WTC11 (cell line): ENCODE measurements at regions not wholly inside any gene's neighbourhood (a gene's known extent, or its start where the extent isn't known, plus 50 kb on each side); places are given as distances from the start of the nearest gene placed in this dataset.
A peak's percentile ranks its signal among the peaks of the same experiment; 100 is the strongest.

Experiments
- ATAC-seq: fragments of 200-7000 bp; cut with Tn5 transposase; 2 replicates; pipeline ENCODE4 v1.10.0; 2021; ENCODE audit warnings: mild to moderate bottlenecking, moderate library complexity
- CTCF ChIA-PET: fragments of 300-600 bp; sonication (Branson Sonifier 250); formaldehyde crosslinking; loops from one replicate; lab custom pipeline; 2021; ENCODE audit warnings: antibody characterized with exemption; lab: Charles Lee
- POLR2A ChIA-PET: fragments of 350-600 bp; sonication (Branson Sonifier 250); formaldehyde crosslinking; loops from one replicate; lab custom pipeline; 2021; ENCODE audit warnings: antibody characterized with exemption; lab: Charles Lee
- DNase-seq: peaks from one replicate; pipeline ENCODE4 v3.0.0; 2021; ENCODE audit warnings: low spot score
- H3K27ac Mint-ChIP-seq: 2 replicates; pipeline ENCODE4 v1.8.0; 2021; ENCODE audit warnings: mixed read lengths
- H3K27me3 Mint-ChIP-seq: 2 replicates; pipeline ENCODE4 v1.8.0; 2021; ENCODE audit warnings: low read depth, mild to moderate bottlenecking, moderate library complexity, mixed read lengths
- H3K36me3 Mint-ChIP-seq: 2 replicates; pipeline ENCODE4 v1.8.0; 2021; ENCODE audit warnings: mixed read lengths
- H3K4me1 Mint-ChIP-seq: 2 replicates; pipeline ENCODE4 v1.8.0; 2022; ENCODE audit warnings: mixed read lengths
- H3K4me3 Mint-ChIP-seq: 2 replicates; pipeline ENCODE4 v1.8.0; 2021; ENCODE audit warnings: mild to moderate bottlenecking, moderate library complexity, mixed read lengths
- H3K9me3 Mint-ChIP-seq: 2 replicates; pipeline ENCODE4 v1.8.0; 2021; ENCODE audit warnings: mixed read lengths
- AFF4 ChIP-seq: sonication (generic); formaldehyde crosslinking; IDR thresholded peaks from 2 replicates; pipeline ENCODE4 v1.8.1; 2023; ENCODE audit warnings: mild to moderate bottlenecking, missing genetic modification reagents, borderline replicate concordance
- ATF6 ChIP-seq: sonication (generic); formaldehyde crosslinking; IDR thresholded peaks from 2 replicates; pipeline ENCODE4 v1.8.1; 2023; ENCODE audit warnings: mild to moderate bottlenecking, missing genetic modification reagents
- E2F1 ChIP-seq: sonication (generic); formaldehyde crosslinking; IDR thresholded peaks from 2 replicates; pipeline ENCODE4 v1.8.0; 2022; ENCODE audit warnings: mild to moderate bottlenecking, missing genetic modification reagents
- ELF4 ChIP-seq: sonication (generic); formaldehyde crosslinking; IDR thresholded peaks from 2 replicates; pipeline ENCODE4 v1.8.1; 2022; ENCODE audit warnings: low read depth, mild to moderate bottlenecking, moderate library complexity, missing genetic modification reagents
- EMX1 ChIP-seq: fragments of 250-450 bp; sonication (Bioruptor Pico); IDR thresholded peaks from 2 replicates; pipeline ENCODE4 v1.8.0; 2021; ENCODE audit warnings: mild to moderate bottlenecking
- ESRRA ChIP-seq: sonication (generic); formaldehyde crosslinking; IDR thresholded peaks from 2 replicates; pipeline ENCODE4 v1.8.1; 2022; ENCODE audit warnings: mild to moderate bottlenecking, missing genetic modification reagents, borderline replicate concordance
- FOXK1 ChIP-seq: sonication (generic); formaldehyde crosslinking; IDR thresholded peaks from 2 replicates; pipeline ENCODE4 v1.8.0; 2022; ENCODE audit warnings: mild to moderate bottlenecking, moderate library complexity, missing genetic modification reagents
- GRHL2 ChIP-seq: fragments of 250-450 bp; sonication (Bioruptor Pico); IDR thresholded peaks from 2 replicates; pipeline ENCODE4 v1.8.0; 2022; ENCODE audit warnings: mild to moderate bottlenecking, moderate library complexity; ENCODE audit not compliant: insufficient replicate concordance, severe bottlenecking
- MAX ChIP-seq: sonication (generic); formaldehyde crosslinking; IDR thresholded peaks from 2 replicates; pipeline ENCODE4 v1.8.0; 2022; ENCODE audit warnings: mild to moderate bottlenecking, missing genetic modification reagents
- MXD4 ChIP-seq: fragments of 250-450 bp; sonication (Bioruptor Pico); IDR thresholded peaks from 2 replicates; pipeline ENCODE4 v1.8.0; 2021; ENCODE audit warnings: mild to moderate bottlenecking, moderate library complexity, borderline replicate concordance
- MYBL2 ChIP-seq: sonication (generic); formaldehyde crosslinking; IDR thresholded peaks from 2 replicates; pipeline ENCODE4 v1.8.1; 2023; ENCODE audit warnings: mild to moderate bottlenecking, moderate library complexity, missing genetic modification reagents
- NR3C1 ChIP-seq: sonication (generic); formaldehyde crosslinking; conservative IDR thresholded peaks from 2 replicates; pipeline ENCODE4 v1.8.1; 2023; ENCODE audit warnings: low read depth, mild to moderate bottlenecking, missing genetic modification reagents
- PRDM15 ChIP-seq: sonication (generic); formaldehyde crosslinking; IDR thresholded peaks from 2 replicates; pipeline ENCODE4 v1.8.0; 2022; ENCODE audit warnings: missing genetic modification reagents
- RORB ChIP-seq: fragments of 250-450 bp; sonication (Bioruptor Pico); IDR thresholded peaks from 2 replicates; pipeline ENCODE4 v1.9.0; 2021; ENCODE audit warnings: mild to moderate bottlenecking
- SOX15 ChIP-seq: fragments of 250-450 bp; sonication (Bioruptor Pico); IDR thresholded peaks from 2 replicates; pipeline ENCODE4 v1.9.0; 2021; ENCODE audit warnings: mild to moderate bottlenecking
- TP53 ChIP-seq: sonication (generic); formaldehyde crosslinking; IDR thresholded peaks from 2 replicates; pipeline ENCODE4 v1.8.1; 2023; ENCODE audit warnings: mild to moderate bottlenecking, missing genetic modification reagents
- ZNF121 ChIP-seq: sonication (generic); formaldehyde crosslinking; IDR thresholded peaks from 2 replicates; pipeline ENCODE4 v1.8.0; 2023; ENCODE audit warnings: missing genetic modification reagents
- ZNF396 ChIP-seq: fragments of 250-450 bp; sonication (Bioruptor Pico); IDR thresholded peaks from 2 replicates; pipeline ENCODE4 v1.8.0; 2021; ENCODE audit warnings: mild to moderate bottlenecking, moderate library complexity, borderline replicate concordance
- ZNF425 ChIP-seq: fragments of 250-450 bp; sonication (Bioruptor Pico); conservative IDR thresholded peaks from 2 replicates; pipeline ENCODE4 v1.9.0; 2021; ENCODE audit warnings: mild to moderate bottlenecking
- ZSCAN18 ChIP-seq: fragments of 250-450 bp; sonication (Bioruptor Pico); IDR thresholded peaks from 2 replicates; pipeline ENCODE4 v2.1.2; 2022; ENCODE audit warnings: mild to moderate bottlenecking, moderate library complexity

- TF ChIP-seq ZNF425 (CRISPR knock-in tag) (no peak), AFF4 (CRISPR knock-in tag) (no peak), ZNF396 (CRISPR knock-in tag) (no peak), GRHL2 (no peak), FOXK1 (CRISPR knock-in tag) (no peak), MAX (CRISPR knock-in tag) (no peak), MXD4 (CRISPR knock-in tag) (no peak), MYBL2 (CRISPR knock-in tag) (no peak)
Measured at GRCh38 chr7:33761449-33762080, 143.8 kb upstream of the BMPER start (continued).

GRCh38 chr7:33762151-33762910 is 143.0 kb upstream of the BMPER start:
- Mint-ChIP-seq H3K4me1 (peaks cover 23% of the 10 kb centered on the region), H3K27ac (peak overlapping the region; percentile 12; the same call in 1 of the 2 replicates), H3K4me3 (no peak overlapping the region), H3K36me3 (no peaks in the 10 kb centered on the region), H3K27me3 (no peaks in the 10 kb centered on the region), H3K9me3 (no peaks in the 10 kb centered on the region)
- POLR2A ChIA-PET, result no interaction called here
- ATAC-seq (no peak), DNase-seq (no peak)
- CTCF ChIA-PET, result no interaction called here
- TF ChIP-seq ATF6 (CRISPR knock-in tag) (no peak), PRDM15 (CRISPR knock-in tag) (no peak), TP53 (CRISPR knock-in tag) (no peak), ZNF121 (CRISPR knock-in tag) (no peak), ZSCAN18 (no peak), RORB (CRISPR knock-in tag) (no peak), SOX15 (no peak), EMX1 (no peak), NR3C1 (CRISPR knock-in tag) (no peak), ELF4 (no peak), E2F1 (CRISPR knock-in tag) (no peak), ESRRA (CRISPR knock-in tag) (no peak)
